ENCODE measurements at regions not wholly inside any gene's neighbourhood (a gene's known extent, or its start where the extent isn't known, plus 50 kb on each side); places are given as distances from the start of the nearest gene placed in this dataset.

DNA sequence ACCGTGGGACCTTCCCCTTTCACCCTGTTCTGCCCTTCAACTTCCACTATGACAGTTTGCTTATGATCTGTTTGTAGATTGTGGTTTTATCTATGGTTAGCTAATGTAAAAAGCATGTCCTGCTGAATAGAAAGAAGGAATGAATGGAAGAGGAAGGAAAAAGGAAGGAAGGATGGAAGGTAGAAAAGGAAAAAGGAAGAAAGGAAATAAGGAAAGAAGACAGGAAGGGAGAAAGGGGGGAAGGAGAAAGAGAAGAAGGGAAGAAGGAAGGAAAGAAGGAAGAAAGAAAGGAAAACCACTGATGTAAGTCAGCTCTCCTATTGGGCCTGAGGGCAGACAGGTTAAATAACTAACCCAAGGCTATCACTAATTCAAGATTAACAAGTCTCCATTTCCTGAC lies 319.1 kb upstream of the KLF3 start:
- DNase-seq: no peak

- DNase-seq: no peak
Measured at GRCh38 chr4:38347251-38347650, 316.7 kb upstream of the KLF3 start.

GRCh38 chr4:38354421-38354820 lies 309.6 kb upstream of the KLF3 start:
- no peak for DNase-seq

- no peak for DNase-seq
Measured at GRCh38 chr4:38354872-38355271, 309.1 kb upstream of the KLF3 start.

DNA sequence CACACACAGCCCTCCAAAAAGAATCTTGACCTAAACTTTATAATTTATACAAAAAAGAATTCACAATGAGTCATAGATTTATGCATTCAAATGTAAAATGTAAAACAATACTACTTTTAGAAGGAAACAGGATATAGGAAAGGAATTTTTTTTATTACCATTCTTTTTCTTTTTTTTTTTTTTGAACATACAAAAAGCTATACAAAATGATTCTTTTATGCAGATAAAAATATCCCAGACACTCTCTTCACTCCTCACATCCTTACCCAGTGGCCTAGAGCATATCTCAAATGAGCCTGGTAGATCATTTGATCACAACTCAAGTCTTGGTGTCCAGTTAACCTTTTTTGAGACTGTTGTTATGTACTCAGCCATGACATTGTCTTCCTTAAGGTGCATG lies 307.3 kb upstream of the KLF3 start:
- no peak for DNase-seq

- DNase-seq: no peak
Measured at GRCh38 chr4:38357546-38357945, 306.5 kb upstream of the KLF3 start.

DNA sequence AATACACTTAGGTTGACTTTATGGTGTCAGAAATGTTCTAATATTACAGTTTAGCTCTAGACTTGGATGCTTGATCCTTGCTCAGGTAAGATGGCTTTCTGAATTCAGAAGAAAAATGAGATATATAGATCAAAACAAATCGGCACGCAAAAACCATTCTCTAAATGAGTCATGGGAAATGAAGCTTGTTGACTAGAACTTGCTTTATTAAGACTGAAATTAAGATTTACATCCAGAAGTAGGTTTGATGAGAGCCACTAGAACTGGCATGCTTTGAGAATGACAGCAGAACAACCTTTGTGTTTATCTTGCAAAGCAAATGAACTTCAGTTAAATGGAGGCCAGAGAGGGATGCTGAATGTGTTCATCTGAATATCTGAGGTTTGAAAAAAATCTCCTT lies 304.9 kb upstream of the KLF3 start:
- no peak for DNase-seq

GRCh38 chr4:38360201-38360600 lies 303.8 kb upstream of the KLF3 start:
- no peak for DNase-seq

DNA sequence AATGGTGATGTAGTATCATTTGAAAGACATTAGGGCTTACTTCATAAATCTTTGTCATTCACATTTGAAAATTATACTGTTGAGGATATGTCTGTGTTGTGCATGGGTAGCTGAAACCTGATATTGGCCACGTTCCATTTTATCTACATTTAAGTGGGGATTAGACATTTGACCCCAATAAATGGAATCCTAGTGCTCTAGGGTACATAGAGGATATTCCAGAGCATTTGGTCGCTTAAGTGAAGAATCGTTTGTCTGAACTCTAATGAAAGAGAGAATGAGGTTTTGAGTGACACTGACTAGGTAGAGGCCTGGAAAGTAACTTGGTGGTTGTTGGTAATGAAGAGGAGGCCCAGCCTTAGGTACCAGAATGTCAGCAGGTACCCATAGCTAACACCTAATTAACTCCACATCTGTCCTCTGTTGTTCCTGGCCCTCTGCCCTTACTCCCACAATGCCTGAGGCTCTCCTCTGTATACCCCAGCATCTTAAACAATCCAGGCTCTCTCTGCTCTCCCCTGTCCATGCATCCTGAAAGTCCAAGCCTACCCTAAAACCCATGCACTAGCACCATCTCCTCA lies 299.5 kb upstream of the KLF3 start:
- peak in 1 of 3 experiments; percentile 28 for DNase-seq

- DNase-seq: no peak
Measured at GRCh38 chr4:38365261-38365660, 298.7 kb upstream of the KLF3 start.

DNA sequence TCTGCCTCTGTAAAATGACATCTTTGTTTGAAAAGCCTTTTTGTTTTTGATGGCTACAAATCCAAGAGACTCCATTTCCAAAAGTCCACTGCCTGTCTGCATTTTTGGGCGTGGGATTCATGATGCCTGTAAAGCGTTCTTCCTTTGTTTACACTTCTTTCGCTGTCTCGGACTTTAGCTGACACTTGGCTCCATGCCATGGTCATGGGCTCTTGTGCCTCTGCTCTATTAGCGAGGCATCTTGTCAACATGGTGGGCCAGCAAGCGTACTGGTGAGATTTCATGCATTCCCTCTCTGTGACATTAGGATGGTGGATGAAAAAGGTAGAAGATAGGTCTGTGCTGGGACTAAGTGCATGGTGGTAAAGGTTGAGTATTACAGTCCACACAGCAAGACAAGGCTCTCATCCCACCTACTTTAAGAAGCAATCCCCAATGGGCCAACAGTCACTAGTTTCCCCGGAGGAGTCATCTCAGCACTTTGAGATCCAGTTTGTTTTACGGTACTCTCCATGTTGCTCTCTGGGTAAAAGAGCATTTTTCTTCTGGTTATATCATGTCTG lies 298.2 kb upstream of the KLF3 start:
- peak; percentile 34 to 75 (median 61) for DNase-seq

DNA sequence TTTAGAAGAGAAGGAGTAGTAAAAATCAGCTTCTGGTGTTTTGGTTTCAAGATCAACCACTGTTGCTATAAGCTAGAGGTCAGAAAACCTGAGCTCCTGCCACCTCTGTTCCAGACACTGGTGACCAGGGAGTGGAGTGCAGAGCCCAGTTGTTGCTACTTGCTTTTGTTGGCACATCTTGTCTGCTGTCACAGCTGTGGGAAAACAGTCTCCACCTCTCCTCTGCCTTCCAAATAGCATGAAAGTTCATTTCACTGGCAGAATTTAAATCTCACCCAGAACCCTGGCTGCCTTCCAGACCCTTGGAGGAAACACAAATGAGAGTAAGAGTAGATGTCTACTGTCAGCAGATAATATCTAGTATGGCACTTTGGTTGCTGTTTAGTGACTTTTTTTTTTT lies 297.5 kb upstream of the KLF3 start:
- DNase-seq: no peak

DNA sequence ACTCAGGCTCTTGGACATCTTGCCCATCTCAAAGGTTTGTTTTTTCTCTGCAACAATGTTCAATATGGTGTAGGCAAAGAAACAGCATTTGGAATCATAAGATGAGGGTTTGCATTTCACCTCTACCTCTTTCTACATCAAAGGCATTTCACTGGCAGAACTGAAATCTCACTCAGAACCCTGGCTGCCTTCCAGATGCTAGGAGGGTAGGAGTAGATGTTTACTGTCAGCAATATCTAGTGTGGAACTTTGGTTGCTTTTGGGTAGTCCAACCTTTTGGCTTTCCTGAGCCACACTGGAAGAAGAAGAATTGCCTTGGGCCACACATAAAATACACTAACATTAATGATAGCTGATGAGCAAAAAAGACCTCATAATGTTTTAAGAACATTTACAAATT lies 297.0 kb upstream of the KLF3 start:
- DNase-seq: no peak

- no peak for DNase-seq
Measured at GRCh38 chr4:38367642-38368174, 296.3 kb upstream of the KLF3 start.

- DNase-seq: no peak
Measured at GRCh38 chr4:38368613-38369012, 295.4 kb upstream of the KLF3 start.

- DNase-seq: no peak
Measured at GRCh38 chr4:38371391-38371851, 292.6 kb upstream of the KLF3 start.

GRCh38 chr4:38373375-38373774 lies 290.6 kb upstream of the KLF3 start:
- no peak for DNase-seq

DNA sequence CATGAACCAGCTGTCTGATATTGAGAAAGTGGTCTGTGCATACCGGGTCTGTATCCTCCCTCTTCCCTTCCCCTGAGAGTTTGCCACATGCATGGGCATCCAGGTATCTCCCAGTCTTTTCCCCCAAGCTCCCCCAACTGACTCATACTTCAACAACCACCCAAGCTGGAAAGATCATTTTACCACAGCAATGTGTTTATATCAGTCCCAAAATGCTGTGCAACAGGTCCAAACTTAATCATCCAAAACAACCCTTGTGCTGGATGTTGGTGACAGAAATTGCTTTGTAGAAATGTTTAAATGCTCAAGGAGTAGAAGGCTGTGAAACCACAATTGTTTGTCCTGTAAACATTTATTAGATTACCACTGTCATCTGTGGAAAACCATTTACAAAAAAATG lies 286.8 kb upstream of the KLF3 start:
- DNase-seq: no peak

- DNase-seq: no peak
Measured at GRCh38 chr4:38378478-38378877, 285.5 kb upstream of the KLF3 start.

GRCh38 chr4:38381788-38382187 lies 282.2 kb upstream of the KLF3 start:
- no peak for DNase-seq

DNA sequence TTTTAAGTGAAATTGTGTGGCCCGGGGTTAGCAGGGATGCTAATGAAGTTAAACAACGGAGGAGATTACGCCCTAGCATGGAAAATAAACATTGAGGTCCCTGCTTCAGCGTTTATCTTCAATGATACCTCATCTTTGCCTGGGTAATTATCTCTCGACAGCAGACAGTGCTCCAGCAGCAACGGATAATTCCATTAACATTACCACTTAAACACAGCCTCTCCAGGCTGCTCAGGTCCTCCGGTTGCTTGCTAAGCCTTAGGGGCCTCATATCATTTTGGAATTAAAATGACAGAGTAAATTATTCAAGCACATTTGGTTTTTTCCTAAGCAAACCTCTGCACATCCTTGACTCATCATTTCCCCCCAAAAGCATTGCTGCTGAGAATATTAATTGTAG lies 281.5 kb upstream of the KLF3 start:
- DNase-seq: peak; percentile 64 to 92 (median 77)

- DNase-seq: peak in 2 of 3 experiments; percentile 3 to 18
Measured at GRCh38 chr4:38383646-38384121, 280.3 kb upstream of the KLF3 start.

- no peak for DNase-seq
Measured at GRCh38 chr4:38385093-38386004, 278.6 kb upstream of the KLF3 start.
